Activated naive CD4-positive, alpha-beta T cell treated with anti-CD3 and anti-CD28 coated beads, Interleukin-2, amount 50 U/mL, for 24 hours (primary cell): ENCODE measurements at regions not wholly inside any gene's neighbourhood (a gene's known extent, or its start where the extent isn't known, plus 50 kb on each side); places are given as distances from the start of the nearest gene placed in this dataset.

ENCODE experiments used
- H3K27ac Mint-ChIP-seq: one replicate; pipeline ENCODE4 v1.8.0; 2021; ENCODE audit warnings: mild to moderate bottlenecking, mixed read lengths
- H3K27me3 Mint-ChIP-seq: one replicate; pipeline ENCODE4 v1.8.0; 2021; ENCODE audit warnings: mixed read lengths
- H3K36me3 Mint-ChIP-seq: one replicate; pipeline ENCODE4 v1.8.0; 2021; ENCODE audit warnings: mixed read lengths
- H3K4me1 Mint-ChIP-seq: one replicate; pipeline ENCODE4 v1.8.0; 2021; ENCODE audit warnings: mixed read lengths
- H3K4me3 Mint-ChIP-seq: one replicate; pipeline ENCODE4 v1.8.0; 2021; ENCODE audit warnings: mild to moderate bottlenecking, mixed read lengths
- H3K9me3 Mint-ChIP-seq: one replicate; pipeline ENCODE4 v1.8.0; 2021; ENCODE audit warnings: mixed read lengths

GRCh38 chr14:53215101-53215500 lies 62.0 kb upstream of the DDHD1 start:
- H3K4me1 Mint-ChIP-seq, result peaks cover 5% of the 10 kb centered on the region
- no peaks in the 10 kb centered on the region for H3K27me3 Mint-ChIP-seq
- H3K36me3 Mint-ChIP-seq, result no peaks in the 10 kb centered on the region
- H3K27ac Mint-ChIP-seq, result no peak overlapping the region
- no peaks in the 10 kb centered on the region for H3K9me3 Mint-ChIP-seq
- H3K4me3 Mint-ChIP-seq, result no peak overlapping the region

GRCh38 chr14:53214384-53214783 lies 61.3 kb upstream of the DDHD1 start:
- H3K36me3 Mint-ChIP-seq, result no peaks in the 10 kb centered on the region
- no peaks in the 10 kb centered on the region for H3K9me3 Mint-ChIP-seq
- H3K27ac Mint-ChIP-seq, result no peak overlapping the region
- peaks cover 5% of the 10 kb centered on the region for H3K4me1 Mint-ChIP-seq
- H3K4me3 Mint-ChIP-seq, result no peak overlapping the region
- H3K27me3 Mint-ChIP-seq, result no peaks in the 10 kb centered on the region

GRCh38 chr14:53213761-53214160 lies 60.6 kb upstream of the DDHD1 start:
- no peak overlapping the region for H3K4me3 Mint-ChIP-seq
- H3K27ac Mint-ChIP-seq, result no peak overlapping the region
- H3K27me3 Mint-ChIP-seq, result no peaks in the 10 kb centered on the region
- no peaks in the 10 kb centered on the region for H3K36me3 Mint-ChIP-seq
- H3K9me3 Mint-ChIP-seq, result no peaks in the 10 kb centered on the region
- peaks cover 5% of the 10 kb centered on the region for H3K4me1 Mint-ChIP-seq

- no peaks in the 10 kb centered on the region for H3K27me3 Mint-ChIP-seq
- H3K36me3 Mint-ChIP-seq, result no peaks in the 10 kb centered on the region
- H3K9me3 Mint-ChIP-seq, result no peaks in the 10 kb centered on the region
- no peak overlapping the region for H3K4me3 Mint-ChIP-seq
- H3K27ac Mint-ChIP-seq, result no peak overlapping the region
- H3K4me1 Mint-ChIP-seq, result no peaks in the 10 kb centered on the region
These were observed 56.2 kb upstream of the DDHD1 start for GRCh38 chr14:53209370-53209769.
